ENCODE measurements at regions not wholly inside any gene's neighbourhood (a gene's known extent, or its start where the extent isn't known, plus 50 kb on each side); places are given as distances from the start of the nearest gene placed in this dataset.
A peak's percentile ranks its signal among the peaks of the same experiment; 100 is the strongest.

DNA sequence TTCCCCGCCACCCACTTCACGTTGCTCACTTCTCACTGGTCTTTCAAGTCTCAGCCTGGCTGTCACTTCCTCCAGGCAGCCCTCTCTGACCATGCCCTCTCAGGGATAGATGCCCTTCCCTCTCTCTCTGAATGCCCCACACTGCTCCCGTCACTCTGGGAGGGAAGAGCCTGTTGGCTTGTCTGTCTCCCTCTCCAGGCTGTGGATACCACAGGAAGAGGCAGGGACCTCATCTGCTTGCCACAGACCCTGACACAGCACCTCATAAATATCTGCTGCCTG, 93.1 kb downstream of the OAT start:
- TF ChIP-seq, protein P1, sequence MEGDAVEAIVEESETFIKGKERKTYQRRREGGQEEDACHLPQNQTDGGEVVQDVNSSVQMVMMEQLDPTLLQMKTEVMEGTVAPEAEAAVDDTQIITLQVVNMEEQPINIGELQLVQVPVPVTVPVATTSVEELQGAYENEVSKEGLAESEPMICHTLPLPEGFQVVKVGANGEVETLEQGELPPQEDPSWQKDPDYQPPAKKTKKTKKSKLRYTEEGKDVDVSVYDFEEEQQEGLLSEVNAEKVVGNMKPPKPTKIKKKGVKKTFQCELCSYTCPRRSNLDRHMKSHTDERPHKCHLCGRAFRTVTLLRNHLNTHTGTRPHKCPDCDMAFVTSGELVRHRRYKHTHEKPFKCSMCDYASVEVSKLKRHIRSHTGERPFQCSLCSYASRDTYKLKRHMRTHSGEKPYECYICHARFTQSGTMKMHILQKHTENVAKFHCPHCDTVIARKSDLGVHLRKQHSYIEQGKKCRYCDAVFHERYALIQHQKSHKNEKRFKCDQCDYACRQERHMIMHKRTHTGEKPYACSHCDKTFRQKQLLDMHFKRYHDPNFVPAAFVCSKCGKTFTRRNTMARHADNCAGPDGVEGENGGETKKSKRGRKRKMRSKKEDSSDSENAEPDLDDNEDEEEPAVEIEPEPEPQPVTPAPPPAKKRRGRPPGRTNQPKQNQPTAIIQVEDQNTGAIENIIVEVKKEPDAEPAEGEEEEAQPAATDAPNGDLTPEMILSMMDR (IDR thresholded peaks at IDR 0.05; ENCODE audit: low read depth, low read length): no peak
- DNase-seq (ENCODE audit: low read depth in 2 of 2): no peak

GRCh38 chr10:124324856-124325632, 93.7 kb downstream of the OAT start:
- no peak for DNase-seq (ENCODE audit: low read depth in 2 of 2)
- TF ChIP-seq, protein P1 (IDR thresholded peaks at IDR 0.05; ENCODE audit: low read depth, low read length): no peak

More for the DNA sequence above, 93.1 kb downstream of the OAT start:
- no peak overlapping the region for H3K4me3 ChIP-seq (replicated peaks in 1 of 2; ENCODE audit: low read depth in 2 of 2, low read length in 2 of 2)

GRCh38 chr10:124324451-124324850, 94.3 kb downstream of the OAT start:
- no peak for DNase-seq (ENCODE audit: low read depth in 2 of 2)
- H3K4me3 ChIP-seq (replicated peaks in 1 of 2; ENCODE audit: low read depth in 2 of 2, low read length in 2 of 2): no peak overlapping the region
- TF ChIP-seq, protein P1 (IDR thresholded peaks at IDR 0.05; ENCODE audit: low read depth, low read length): no peak

More at GRCh38 chr10:124324856-124325632, 93.7 kb downstream of the OAT start:
- H3K4me3 ChIP-seq (replicated peaks in 1 of 2; ENCODE audit: low read depth in 2 of 2, low read length in 2 of 2): no peak overlapping the region

DNA sequence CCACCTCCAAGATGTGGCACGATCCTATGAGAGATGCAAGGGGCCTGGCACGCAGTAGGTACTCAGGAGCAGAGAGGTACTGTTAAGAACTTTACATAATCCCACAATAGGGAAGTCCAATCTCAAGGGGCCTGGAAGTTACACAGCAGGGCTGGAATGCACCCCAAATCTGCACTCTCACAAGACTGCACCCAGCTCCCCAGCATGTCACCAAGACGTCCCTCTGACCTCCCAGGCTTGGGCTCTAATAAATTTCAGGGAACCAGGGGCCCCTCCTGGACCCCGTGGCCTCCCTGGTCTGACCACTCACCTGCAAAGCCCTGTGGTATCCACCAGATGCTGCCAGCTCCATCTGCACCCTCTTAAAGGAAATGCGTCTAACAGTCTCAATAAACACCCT, 94.9 kb downstream of the OAT start:
- DNase-seq (ENCODE audit: low read depth in 2 of 2): no peak
- TF ChIP-seq, protein P1 (IDR thresholded peaks at IDR 0.05; ENCODE audit: low read depth, low read length): no peak
- H3K4me3 ChIP-seq (replicated peaks in 1 of 2; ENCODE audit: low read depth in 2 of 2, low read length in 2 of 2): no peak overlapping the region

- H3K4me3 ChIP-seq (replicated peaks in 1 of 2; ENCODE audit: low read depth in 2 of 2, low read length in 2 of 2): no peak overlapping the region
- TF ChIP-seq, protein P1 (IDR thresholded peaks at IDR 0.05; ENCODE audit: low read depth, low read length): no peak
- DNase-seq (ENCODE audit: low read depth in 2 of 2): peak in 1 of 2 donors; percentile 64
Measured at GRCh38 chr10:124323111-124323725, 95.5 kb downstream of the OAT start.

- no peak overlapping the region for H3K4me3 ChIP-seq (replicated peaks in 1 of 2; ENCODE audit: low read depth in 2 of 2, low read length in 2 of 2)
- TF ChIP-seq, protein P1 (IDR thresholded peaks at IDR 0.05; ENCODE audit: low read depth, low read length): no peak
- DNase-seq (ENCODE audit: low read depth in 2 of 2): no peak
Measured at GRCh38 chr10:124322191-124322980, 96.3 kb downstream of the OAT start.
